Activated B cell treated with CpG ODN at 0.5 μM for 24 hours (primary cell): ENCODE measurements at regions not wholly inside any gene's neighbourhood (a gene's known extent, or its start where the extent isn't known, plus 50 kb on each side); places are given as distances from the start of the nearest gene placed in this dataset.

Source experiments
- ATAC-seq: fragments of 200-7000 bp; cut with Tn5 transposase; one replicate; pipeline ENCODE4 v1.10.0; 2021; ENCODE audit warnings: low read depth, mild to moderate bottlenecking, moderate library complexity
- CTCF ChIA-PET: fragments of 350-600 bp; sonication (Branson Sonifier 250); formaldehyde crosslinking; loops from one replicate; lab custom pipeline; 2021; ENCODE audit warnings: antibody characterized with exemption; lab: Charles Lee
- POLR2A ChIA-PET: fragments of 350-600 bp; sonication (Branson Sonifier 250); formaldehyde crosslinking; loops from one replicate; lab custom pipeline; 2021; ENCODE audit warnings: antibody characterized with exemption; lab: Charles Lee
- DNase-seq: peaks from one replicate; pipeline ENCODE4 v3.0.0; 2022
- H3K27ac Mint-ChIP-seq: one replicate; pipeline ENCODE4 v1.8.0; 2020; ENCODE audit warnings: mixed read lengths
- H3K27me3 Mint-ChIP-seq: one replicate; pipeline ENCODE4 v1.8.0; 2021; ENCODE audit warnings: mixed read lengths
- H3K36me3 Mint-ChIP-seq: one replicate; pipeline ENCODE4 v1.8.0; 2021; ENCODE audit warnings: low read depth, mixed read lengths
- H3K4me1 Mint-ChIP-seq: one replicate; pipeline ENCODE4 v1.8.0; 2021; ENCODE audit warnings: mixed read lengths
- H3K4me3 Mint-ChIP-seq: one replicate; pipeline ENCODE4 v1.8.0; 2020; ENCODE audit warnings: mild to moderate bottlenecking, mixed read lengths
- H3K9me3 Mint-ChIP-seq: one replicate; pipeline ENCODE4 v1.8.0; 2020; ENCODE audit warnings: mixed read lengths
- CTCF ChIP-seq: fragments of 200-600 bp; IDR thresholded peaks from one replicate; pipeline ENCODE4 v1.8.0; 2022; ENCODE audit warnings: antibody characterized with exemption, mild to moderate bottlenecking
- intact Hi-C: fragments of 100-400 bp; cut with micrococcal nuclease; formaldehyde crosslinking; loops from one replicate; pipeline ENCODE4 v1.15.1; 2024

GRCh38 chr15:69544365-69545113 is 91.9 kb downstream of the RPLP1 start:
- no peaks in the 10 kb centered on the region for H3K36me3 Mint-ChIP-seq
- no peaks in the 10 kb centered on the region for H3K9me3 Mint-ChIP-seq
- POLR2A ChIA-PET: no interaction called here
- TF ChIP-seq CTCF: no peak
- intact Hi-C loops: no loop called here
- no peaks in the 10 kb centered on the region for H3K4me1 Mint-ChIP-seq
- no peak overlapping the region for H3K27ac Mint-ChIP-seq
- peaks cover 23% of the 10 kb centered on the region for H3K27me3 Mint-ChIP-seq
- CTCF ChIA-PET: interaction anchor here (1.1 kb wide), 1 partner anchor 23 kb away, joined by 3 read pairs; no protein-coding TSS in a partner anchor
- ATAC-seq: no peak
- DNase-seq: no peak
- no peak overlapping the region for H3K4me3 Mint-ChIP-seq

DNA sequence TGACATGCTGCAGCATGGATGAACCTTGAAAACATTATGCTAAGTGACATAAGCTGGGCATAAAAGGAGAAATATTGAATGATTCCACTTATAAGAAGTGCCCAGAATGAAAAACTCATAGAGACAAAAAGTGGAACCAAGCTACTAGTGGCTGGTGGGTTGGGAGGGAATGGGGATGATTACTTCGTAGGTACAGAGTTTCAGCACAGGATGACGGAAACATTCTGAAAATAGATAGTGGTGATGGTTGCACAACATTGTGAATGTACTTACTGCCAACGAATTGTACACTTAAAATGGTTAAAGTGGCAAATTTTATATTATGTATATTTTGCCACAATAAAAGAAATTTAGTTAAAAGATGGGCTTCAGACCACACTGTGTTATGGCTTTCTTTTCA is 93.6 kb downstream of the RPLP1 start:
- Mint-ChIP-seq H3K9me3 (no peaks in the 10 kb centered on the region), H3K27me3 (peaks cover 28% of the 10 kb centered on the region), H3K27ac (no peak overlapping the region), H3K4me1 (no peaks in the 10 kb centered on the region), H3K4me3 (no peak overlapping the region), H3K36me3 (no peaks in the 10 kb centered on the region)
- DNase-seq (no peak), ATAC-seq (no peak)
- no peak for TF ChIP-seq CTCF
- intact Hi-C loops: no loop called here
- ChIA-PET CTCF (no interaction called here), POLR2A (no interaction called here)

DNA sequence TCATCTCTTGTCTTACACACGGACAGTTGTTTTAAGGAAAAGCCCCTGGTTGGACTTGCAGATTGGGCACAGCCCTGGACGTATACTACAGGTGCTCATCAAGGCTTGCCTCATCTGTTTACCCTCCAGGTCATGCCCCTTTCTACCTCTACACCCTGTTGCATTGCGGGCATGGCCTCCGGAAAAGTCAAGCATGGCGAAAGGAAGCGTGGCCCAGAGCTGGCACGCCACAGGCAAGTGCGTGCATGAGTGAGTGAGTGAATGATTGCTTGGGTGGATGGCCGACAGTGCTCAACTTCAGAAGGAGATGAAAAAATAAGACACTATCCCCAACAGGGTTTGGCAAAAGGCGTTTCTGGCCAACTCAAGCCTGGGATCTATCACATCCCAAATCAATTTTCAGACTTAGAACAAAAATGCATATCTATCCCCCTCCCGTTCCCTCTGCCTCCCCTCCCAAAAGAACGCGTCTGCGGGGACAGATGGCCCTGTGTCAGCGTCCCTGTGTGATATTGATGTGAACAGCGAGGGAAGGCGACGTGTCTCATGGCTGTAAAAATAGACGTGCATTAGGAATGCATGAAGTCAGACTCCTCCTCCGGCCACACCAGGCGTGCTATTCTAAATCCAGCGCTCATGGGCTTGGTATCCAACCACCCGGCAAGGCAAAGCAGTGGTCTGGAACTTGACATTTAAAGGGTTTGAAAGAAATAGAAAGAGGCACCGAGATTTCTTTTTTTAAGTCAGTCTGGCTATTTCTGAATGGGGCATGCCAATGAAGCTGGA is 96.0 kb downstream of the RPLP1 start:
- peaks cover 23% of the 10 kb centered on the region for H3K27me3 Mint-ChIP-seq
- peaks cover 9% of the 10 kb centered on the region for H3K9me3 Mint-ChIP-seq
- no peak for ATAC-seq
- ChIA-PET POLR2A (no interaction called here), CTCF (no interaction called here)
- no peak overlapping the region for H3K27ac Mint-ChIP-seq
- no peaks in the 10 kb centered on the region for H3K4me1 Mint-ChIP-seq
- H3K36me3 Mint-ChIP-seq: no peaks in the 10 kb centered on the region
- no peak overlapping the region for H3K4me3 Mint-ChIP-seq
- intact Hi-C loops: no loop called here
- no peak for DNase-seq
- no peak for TF ChIP-seq CTCF

GRCh38 chr15:69551391-69552056 is 98.9 kb downstream of the RPLP1 start:
- Mint-ChIP-seq H3K4me1 (no peaks in the 10 kb centered on the region), H3K36me3 (no peaks in the 10 kb centered on the region), H3K27me3 (peaks cover 19% of the 10 kb centered on the region), H3K4me3 (no peak overlapping the region), H3K27ac (no peak overlapping the region), H3K9me3 (peaks cover 9% of the 10 kb centered on the region)
- ChIA-PET POLR2A (interaction anchor here (0.6 kb wide), 1 partner anchor 1134 kb away, joined by 4 read pairs; no protein-coding TSS in a partner anchor), CTCF (no interaction called here)
- DNase-seq (no peak), ATAC-seq (no peak)
- no peak for TF ChIP-seq CTCF
- intact Hi-C loops: no loop called here
